ENCODE measurements at regions not wholly inside any gene's neighbourhood (a gene's known extent, or its start where the extent isn't known, plus 50 kb on each side); places are given as distances from the start of the nearest gene placed in this dataset.

DNA sequence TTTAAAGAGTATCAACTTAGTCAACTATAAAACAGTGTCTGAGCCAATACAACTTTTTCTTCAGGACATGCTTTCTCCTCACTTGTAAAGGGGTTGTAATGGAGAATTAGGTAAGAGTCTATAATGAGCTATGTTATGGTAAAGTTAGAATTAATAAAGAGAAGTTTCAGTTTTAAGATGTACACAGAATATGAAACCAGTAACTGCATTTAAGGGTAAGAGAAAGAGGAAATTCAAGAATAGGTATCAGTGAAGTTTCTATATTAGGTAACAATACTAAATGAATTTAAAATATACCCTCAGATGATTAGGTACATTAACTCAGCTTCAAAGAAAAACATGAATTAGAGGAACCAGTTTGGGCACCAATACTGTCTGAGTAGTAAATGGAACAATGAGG, 1444.3 kb upstream of the ADGRB3 start:
- intact Hi-C loops (cut with micrococcal nuclease) = no loop called here
- Histone ChIP-seq H3K4me2 (ENCODE audit: low read length) (no peak overlapping the region), H3K27ac (ENCODE audit: low read length) (no peak overlapping the region), H3K4me3 (ENCODE audit: low read length) (no peak overlapping the region), H3K4me1 (ENCODE audit: insufficient read depth, low read length) (no peaks in the 10 kb centered on the region), H4K20me1 (ENCODE audit: low read length) (no peaks in the 10 kb centered on the region), H3K36me3 (ENCODE audit: low read depth, low read length) (no peaks in the 10 kb centered on the region), H3K27me3 (ENCODE audit: low read length) (no peaks in the 10 kb centered on the region), H3K9ac (ENCODE audit: low read length) (no peak overlapping the region), H3K79me2 (ENCODE audit: low read length) (no peaks in the 10 kb centered on the region), H3K9me3 (ENCODE audit: low read length) (no peaks in the 10 kb centered on the region), H3K9me2 (replicated peaks; ENCODE audit: low read length) (no peaks in the 10 kb centered on the region), H2AFZ (ENCODE audit: low read length) (no peak overlapping the region), H3F3A (ENCODE audit: low read length, unreplicated experiment) (no peaks in the 10 kb centered on the region)
- TF ChIP-seq CTCF (conservative IDR thresholded peaks at IDR 0.05; ENCODE audit: low read depth, low read length) (no peak), EZH2phosphoT487 (IDR thresholded peaks at IDR 0.05; ENCODE audit: borderline replicate concordance, low read length) (no peak), EZH2 (IDR thresholded peaks at IDR 0.05; ENCODE audit: low read length, unreplicated experiment) (no peak)
- POLR2A ChIA-PET (ENCODE audit: unreplicated experiment) = no interaction called here
- no peak for DNase-seq
- no peak for ATAC-seq
- no TSS peak for BruUV-seq (replicated peaks)
- CTCF ChIA-PET = no interaction called here

- ATAC-seq (no peak), DNase-seq (no peak)
- Histone ChIP-seq H3K9me2 (replicated peaks; ENCODE audit: low read length) (no peaks in the 10 kb centered on the region), H3K4me1 (ENCODE audit: insufficient read depth, low read length) (no peaks in the 10 kb centered on the region), H3K27me3 (ENCODE audit: low read length) (no peaks in the 10 kb centered on the region), H3K4me3 (ENCODE audit: low read length) (no peak overlapping the region), H3K9me3 (ENCODE audit: low read length) (no peaks in the 10 kb centered on the region), H3F3A (ENCODE audit: low read length, unreplicated experiment) (no peaks in the 10 kb centered on the region), H3K27ac (ENCODE audit: low read length) (no peak overlapping the region), H3K36me3 (ENCODE audit: low read depth, low read length) (no peaks in the 10 kb centered on the region), H3K4me2 (ENCODE audit: low read length) (no peak overlapping the region), H2AFZ (ENCODE audit: low read length) (no peak overlapping the region), H3K9ac (ENCODE audit: low read length) (no peak overlapping the region), H4K20me1 (ENCODE audit: low read length) (no peaks in the 10 kb centered on the region), H3K79me2 (ENCODE audit: low read length) (no peaks in the 10 kb centered on the region)
- POLR2A ChIA-PET (ENCODE audit: unreplicated experiment) = no interaction called here
- CTCF ChIA-PET = no interaction called here
- no TSS peak for BruUV-seq (replicated peaks)
- TF ChIP-seq EZH2phosphoT487 (IDR thresholded peaks at IDR 0.05; ENCODE audit: borderline replicate concordance, low read length) = no peak
- TF ChIP-seq EZH2 (IDR thresholded peaks at IDR 0.05; ENCODE audit: low read length, unreplicated experiment) = no peak
- no peak for TF ChIP-seq CTCF (conservative IDR thresholded peaks at IDR 0.05; ENCODE audit: low read depth, low read length)
- intact Hi-C loops (cut with micrococcal nuclease) = no loop called here
Observed at GRCh38 chr6:67184405-67184804, 1450.7 kb upstream of the ADGRB3 start.

DNA sequence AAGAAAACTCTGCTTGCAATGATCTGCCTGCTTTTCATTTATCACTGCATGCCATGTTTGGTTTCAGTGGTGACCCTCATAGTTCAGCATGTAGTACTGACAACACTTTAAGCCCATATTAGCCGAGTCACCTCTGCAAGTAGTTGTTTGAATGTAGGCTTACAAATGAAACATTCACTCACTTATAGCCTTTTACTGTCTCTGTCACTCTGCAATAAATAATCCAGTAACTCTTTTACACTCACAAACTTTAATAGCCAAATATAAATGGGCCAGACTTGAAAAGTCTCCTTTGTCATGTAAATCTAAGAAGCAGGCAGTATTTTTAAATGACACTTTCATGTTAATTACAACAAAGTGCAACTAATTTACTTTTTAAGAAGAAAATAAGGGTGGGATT, 1460.0 kb upstream of the ADGRB3 start:
- no peaks in the 10 kb centered on the region for H3K27me3 ChIP-seq (ENCODE audit: low read length)
- H3K9ac ChIP-seq (ENCODE audit: low read length) = no peak overlapping the region
- ChIA-PET POLR2A (ENCODE audit: unreplicated experiment) (no interaction called here), CTCF (no interaction called here)
- DNase-seq (no peak), ATAC-seq (no peak)
- TF ChIP-seq EZH2 (IDR thresholded peaks at IDR 0.05; ENCODE audit: low read length, unreplicated experiment) (no peak), EZH2phosphoT487 (IDR thresholded peaks at IDR 0.05; ENCODE audit: borderline replicate concordance, low read length) (no peak), CTCF (conservative IDR thresholded peaks at IDR 0.05; ENCODE audit: low read depth, low read length) (no peak)
- no peaks in the 10 kb centered on the region for H3K4me1 ChIP-seq (ENCODE audit: insufficient read depth, low read length)
- no peaks in the 10 kb centered on the region for H3K79me2 ChIP-seq (ENCODE audit: low read length)
- intact Hi-C loops (cut with micrococcal nuclease) = no loop called here
- H3K9me3 ChIP-seq (ENCODE audit: low read length) = no peaks in the 10 kb centered on the region
- H3K27ac ChIP-seq (ENCODE audit: low read length) = no peak overlapping the region
- BruUV-seq (replicated peaks) = no TSS peak
- no peaks in the 10 kb centered on the region for H3K36me3 ChIP-seq (ENCODE audit: low read depth, low read length)
- no peak overlapping the region for H3K4me2 ChIP-seq (ENCODE audit: low read length)
- no peak overlapping the region for H3K4me3 ChIP-seq (ENCODE audit: low read length)
- no peaks in the 10 kb centered on the region for H3F3A ChIP-seq (ENCODE audit: low read length, unreplicated experiment)
- H4K20me1 ChIP-seq (ENCODE audit: low read length) = no peaks in the 10 kb centered on the region
- no peaks in the 10 kb centered on the region for H3K9me2 ChIP-seq (replicated peaks; ENCODE audit: low read length)
- no peak overlapping the region for H2AFZ ChIP-seq (ENCODE audit: low read length)
